Fibroblast of lung (primary cell): ENCODE measurements at regions not wholly inside any gene's neighbourhood (a gene's known extent, or its start where the extent isn't known, plus 50 kb on each side); places are given as distances from the start of the nearest gene placed in this dataset.

Experiments
- CTCF ChIP-seq, 2 donors: IDR thresholded peaks in 1 of 2; conservative IDR thresholded peaks in 1 of 2; 1 replicate in 1 of 2; 2 replicates in 1 of 2; pipeline ENCODE4 v1.5.1; 2011 to 2012; ENCODE audit warnings: low read length in 2 of 2, control low read depth in 1 of 2, inconsistent platforms in 1 of 2, low read depth in 1 of 2, mild to moderate bottlenecking in 1 of 2
- EZH2 ChIP-seq: IDR thresholded peaks from 2 replicates; pipeline ENCODE4 v1.5.1; 2012; ENCODE audit warnings: low read length, control low read depth, mild to moderate bottlenecking; ENCODE audit errors: missing control alignments

GRCh38 chr22:46053563-46054090 is 76.7 kb upstream of the WNT7B start:
- no peak for TF ChIP-seq EZH2
- no peak for TF ChIP-seq CTCF (conservative IDR thresholded peaks at IDR 0.05 in 1 of 2, IDR thresholded peaks at IDR 0.05 in 1 of 2; ENCODE audit: low read depth in 1 of 2, low read length in 2 of 2)
